CD4-positive, alpha-beta T cell treated with Interleukin-1 beta for 1 hour (primary cell): ENCODE measurements at regions not wholly inside any gene's neighbourhood (a gene's known extent, or its start where the extent isn't known, plus 50 kb on each side); places are given as distances from the start of the nearest gene placed in this dataset.
"Not testable (repeated sequence)": the region's sequence is repeated elsewhere in the genome, so short reads cannot be mapped to it uniquely, and the experiment has no call there.

Source experiments
- DNase-seq, 2 donors: peaks; one replicate each; pipeline ENCODE4 v3.0.0-alpha.2; 2020 to 2022

DNA sequence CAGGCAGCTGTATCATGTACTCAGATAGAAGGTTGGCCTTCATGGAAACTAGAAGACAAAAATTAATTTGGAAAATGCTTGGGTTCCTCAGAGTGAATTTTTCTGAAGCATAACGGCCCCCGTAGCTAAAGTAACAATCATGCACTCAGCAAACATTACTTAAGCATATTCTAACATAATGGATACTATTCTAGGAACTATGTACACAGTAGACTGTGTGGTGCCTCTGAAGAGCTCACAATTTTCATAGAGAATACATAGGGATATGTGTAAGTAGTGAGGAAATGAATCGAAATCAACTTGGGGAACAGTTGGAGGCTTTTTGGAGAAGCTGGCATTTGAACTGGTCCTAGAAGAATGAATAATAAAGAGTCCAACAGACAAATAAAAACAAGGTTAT, 1045.0 kb downstream of the GLUD2 start:
- no peak for DNase-seq

DNA sequence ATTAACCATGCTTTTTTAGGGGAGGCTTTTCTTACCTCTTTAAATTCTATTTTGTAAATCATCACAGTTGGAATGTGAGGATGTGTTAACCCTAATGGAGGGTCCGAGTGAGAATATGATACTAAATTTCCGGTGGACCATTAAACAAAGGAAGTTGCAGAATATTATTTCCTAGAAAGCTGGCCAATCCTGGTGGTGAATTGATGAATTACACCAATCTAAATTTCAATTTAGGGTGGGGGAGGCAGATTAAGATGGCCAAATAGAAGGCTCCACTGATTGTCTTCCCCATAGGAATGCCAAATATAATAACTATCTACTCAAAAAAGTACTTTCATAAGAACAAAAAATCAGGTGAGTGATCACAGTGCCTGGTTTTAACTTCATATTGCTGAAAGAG, 1045.6 kb downstream of the GLUD2 start:
- no peak for DNase-seq

DNA sequence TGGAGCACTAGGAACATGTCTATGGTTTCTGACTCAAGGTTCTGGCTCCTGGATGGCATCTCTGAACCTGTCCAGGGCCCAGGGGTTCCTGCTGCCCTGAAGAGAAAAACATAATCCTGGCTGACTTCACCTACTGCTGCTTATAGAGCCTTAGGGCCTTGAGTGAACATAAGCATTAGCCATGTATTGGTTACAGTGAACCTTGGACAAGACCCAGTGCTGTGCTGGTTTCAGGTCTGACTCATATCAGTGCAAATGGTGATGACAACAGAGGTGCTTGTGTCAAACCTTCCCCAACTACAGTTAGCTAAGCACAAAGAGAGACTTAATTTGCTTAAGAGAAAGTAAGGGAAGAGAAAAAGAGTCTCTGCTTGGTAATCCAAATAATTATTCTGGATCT, 1047.2 kb downstream of the GLUD2 start:
- no peak for DNase-seq

DNA sequence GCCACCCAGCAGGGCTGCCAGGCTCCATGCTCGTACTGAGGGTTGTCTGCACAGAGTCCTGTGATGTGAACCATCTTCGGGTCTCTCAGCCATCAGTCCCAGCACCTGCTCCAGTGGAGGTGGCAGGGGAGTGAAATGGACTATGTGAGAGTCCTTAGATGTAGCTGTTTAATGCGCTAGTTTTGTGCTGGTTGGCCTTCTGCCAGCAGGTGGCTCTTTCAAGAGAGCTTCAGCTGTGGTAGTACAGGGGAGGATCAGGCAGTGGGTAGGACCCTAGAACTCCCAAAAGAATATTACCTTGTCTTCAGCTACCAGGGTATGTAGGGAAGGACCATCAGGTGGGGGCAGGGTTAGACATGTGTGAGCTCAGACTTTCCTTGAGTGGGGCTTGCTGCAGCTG, 1066.0 kb downstream of the GLUD2 start:
- no peak for DNase-seq

DNA sequence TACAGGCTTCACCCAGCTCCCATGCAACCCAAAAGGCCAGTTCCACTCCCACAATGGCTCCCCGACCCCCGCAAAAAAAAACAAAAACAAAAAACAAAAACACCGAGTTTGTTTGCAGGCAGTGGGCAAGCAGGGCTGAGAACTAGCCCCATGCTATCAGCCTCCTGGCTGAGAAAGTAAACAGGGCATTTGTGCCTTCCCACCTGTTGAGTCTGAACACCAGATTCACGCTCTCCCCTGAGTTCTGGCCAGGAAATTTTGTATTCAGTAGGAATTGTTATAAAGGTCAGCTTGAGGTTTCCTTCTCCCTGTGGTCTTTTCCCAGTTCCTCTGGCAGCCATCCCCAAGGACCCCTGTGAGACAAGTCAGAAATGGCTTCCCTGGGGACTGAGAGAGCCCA, 1066.5 kb downstream of the GLUD2 start:
- no peak for DNase-seq

DNA sequence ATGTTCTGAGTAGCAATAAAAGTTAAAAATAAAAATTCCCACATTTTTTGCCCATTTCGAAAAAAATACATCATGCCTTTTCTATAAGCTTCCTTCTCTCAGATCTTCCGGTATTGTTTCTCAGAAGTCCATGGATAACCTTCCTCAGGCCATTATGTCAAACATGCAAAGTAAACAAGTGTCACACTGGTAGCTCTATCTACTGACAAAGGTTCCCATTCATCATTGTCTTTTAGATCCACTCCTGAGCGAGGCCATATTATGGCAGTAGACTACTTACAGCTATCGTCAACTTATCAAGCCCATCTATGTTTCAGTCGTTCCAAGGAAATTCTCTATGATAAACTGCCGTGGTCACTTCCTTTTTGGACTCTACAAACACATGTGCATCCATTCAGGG, 1068.2 kb downstream of the GLUD2 start:
- DNase-seq, result no peak

DNA sequence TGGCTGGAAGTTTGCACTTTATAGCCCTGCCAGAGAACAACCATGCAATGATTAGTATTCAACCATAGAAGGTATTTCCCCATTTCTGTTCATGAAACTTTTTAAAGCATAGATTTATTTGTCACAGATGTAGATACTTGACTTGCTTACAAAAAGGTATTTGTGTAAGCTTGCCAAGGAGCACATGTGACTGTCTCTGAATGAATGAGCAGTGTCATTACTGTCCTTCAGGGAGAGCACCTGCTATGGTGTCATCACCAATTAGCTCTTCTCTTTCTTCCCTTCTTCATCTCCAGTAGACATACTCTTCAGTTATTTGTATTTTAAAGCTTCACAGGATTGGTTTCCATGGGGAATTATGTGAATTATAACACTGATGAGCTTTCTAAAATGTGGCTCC, 1064.7 kb upstream of the GRIA3 start:
- DNase-seq, result no peak

DNA sequence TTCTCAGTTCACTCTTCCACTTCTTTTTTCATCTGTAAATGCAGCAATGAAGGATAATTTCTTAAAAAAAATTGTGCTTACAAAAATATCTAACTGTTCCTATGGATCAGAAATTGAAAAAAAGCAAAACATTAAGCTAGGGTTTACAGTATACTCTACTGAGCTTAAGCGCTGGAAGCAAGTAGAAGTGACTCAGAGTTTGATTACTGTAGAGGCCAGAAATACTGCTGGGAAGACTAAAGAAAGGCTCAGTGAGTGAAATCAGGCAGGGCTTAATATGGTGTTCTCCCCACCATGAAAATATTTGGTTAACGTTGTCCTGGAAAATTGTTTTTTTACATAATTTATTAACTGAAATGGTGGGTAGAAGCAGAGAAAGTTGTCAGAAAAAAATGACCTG, 1061.8 kb upstream of the GRIA3 start:
- no peak for DNase-seq

DNA sequence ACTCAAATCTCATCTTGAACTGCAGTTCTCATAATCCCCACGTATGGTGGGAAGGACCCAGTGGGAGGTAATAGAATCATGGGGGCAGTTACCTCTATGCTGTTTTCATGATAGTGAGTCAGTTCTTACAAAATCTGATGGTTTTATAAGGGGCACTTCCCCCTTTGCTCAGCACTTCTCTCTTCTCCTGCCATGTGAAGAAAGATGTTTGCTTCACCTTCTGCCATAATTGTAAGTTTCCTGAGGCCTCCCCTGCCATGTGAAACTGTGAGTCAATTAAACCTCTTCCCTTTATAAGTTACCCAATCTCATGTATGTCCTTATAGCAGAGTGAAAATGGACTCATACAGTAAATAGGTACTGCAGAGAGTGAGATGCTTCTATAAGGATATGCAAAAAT, 1050.6 kb upstream of the GRIA3 start:
- DNase-seq, result no peak

DNA sequence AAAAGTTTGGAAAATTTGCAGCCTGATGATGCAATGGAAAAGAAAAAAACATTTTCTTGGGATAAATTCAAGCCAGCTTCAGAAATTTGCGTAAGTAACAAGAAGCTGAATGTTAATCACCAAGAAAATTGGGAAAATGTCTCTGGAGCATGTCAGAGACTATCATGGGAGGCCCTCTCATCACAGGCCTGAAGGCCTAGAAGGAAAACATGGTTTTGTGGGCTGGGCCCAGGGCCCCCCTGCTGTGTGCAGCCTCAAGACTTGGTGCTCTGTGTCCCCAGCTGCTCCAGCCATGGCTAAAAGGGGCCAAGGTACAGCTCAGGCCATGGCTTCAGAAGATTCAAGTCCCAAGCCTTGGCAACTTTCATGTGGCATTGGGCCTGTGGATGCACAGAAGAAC, 1049.8 kb upstream of the GRIA3 start:
- DNase-seq, result no peak

DNA sequence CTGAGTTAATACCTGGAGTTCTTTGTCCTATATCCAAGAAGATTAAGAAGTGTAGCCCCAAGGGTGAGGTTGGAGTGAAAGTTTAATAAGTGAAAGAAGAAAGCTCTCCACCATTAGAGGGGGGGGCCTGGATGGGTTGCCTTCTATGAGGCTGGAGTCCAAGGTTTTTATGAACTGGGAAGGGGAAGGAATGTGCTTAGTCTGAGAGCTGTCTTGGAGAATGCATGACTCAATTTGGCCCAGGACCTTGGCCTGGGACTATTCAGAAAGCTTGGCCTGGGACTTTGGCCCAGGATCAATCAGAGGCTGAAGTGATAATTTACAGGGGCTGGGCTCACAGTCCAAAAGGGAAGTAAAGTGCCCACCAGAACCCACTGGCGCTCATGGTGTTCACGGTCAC, 1049.0 kb upstream of the GRIA3 start:
- DNase-seq, result no peak

DNA sequence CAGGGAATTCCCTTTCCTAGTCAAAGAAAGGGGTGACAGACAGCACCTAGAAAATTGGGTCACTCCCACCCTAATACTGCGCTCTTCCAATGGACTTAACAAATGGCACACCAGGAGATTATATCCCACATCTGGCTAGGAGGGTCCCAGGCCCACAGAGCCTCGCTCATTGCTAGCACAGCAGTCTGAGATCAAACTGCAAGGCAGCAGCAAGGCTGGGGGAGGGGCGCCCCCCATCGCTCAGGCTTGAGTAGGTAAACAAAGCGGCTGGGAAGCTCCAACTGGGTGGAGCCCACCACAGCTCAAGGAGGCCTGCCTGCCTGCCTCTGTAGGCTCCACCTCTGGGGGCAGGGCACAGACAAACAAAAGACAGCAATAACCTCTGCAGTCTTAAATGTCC, 1043.9 kb upstream of the GRIA3 start:
- DNase-seq, result not testable (repeated sequence)

DNA sequence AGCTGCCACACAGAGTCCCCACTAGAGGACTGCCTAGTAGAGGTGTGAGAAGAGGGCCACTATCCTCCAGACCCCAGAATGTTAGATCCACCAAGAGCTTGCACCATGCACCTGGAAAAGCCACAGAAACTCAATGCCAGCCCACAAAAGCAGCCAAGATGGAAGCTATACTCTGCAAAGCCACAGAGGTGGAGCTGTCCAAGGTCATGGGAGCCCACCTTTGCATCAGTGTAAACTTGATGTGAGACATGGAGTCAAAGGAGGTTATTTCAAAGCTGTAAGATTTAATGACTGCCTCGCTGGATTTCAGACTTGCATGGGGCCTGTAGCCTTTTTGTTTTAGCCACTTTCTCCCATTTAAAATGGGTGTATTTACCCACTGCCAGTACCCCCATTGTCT, 1030.1 kb upstream of the GRIA3 start:
- DNase-seq, result no peak

DNA sequence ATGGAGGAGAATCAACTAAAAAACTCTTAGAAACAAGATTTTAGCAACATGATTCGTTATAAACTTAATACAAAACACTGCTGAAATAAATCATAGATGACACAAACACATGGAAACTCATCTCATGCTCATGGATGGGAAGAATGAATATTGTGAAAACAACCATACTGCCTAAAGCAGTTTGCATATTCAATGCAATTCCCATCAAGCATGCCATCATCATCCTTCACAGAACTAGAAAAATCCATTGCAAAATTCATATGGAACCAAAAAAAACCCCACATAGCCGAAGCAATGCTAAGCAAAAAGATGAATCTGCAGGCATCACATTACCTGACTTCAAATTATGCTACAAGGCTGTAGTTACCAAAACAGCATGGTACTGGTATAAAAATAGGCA, 1015.8 kb upstream of the GRIA3 start:
- DNase-seq, result no peak

DNA sequence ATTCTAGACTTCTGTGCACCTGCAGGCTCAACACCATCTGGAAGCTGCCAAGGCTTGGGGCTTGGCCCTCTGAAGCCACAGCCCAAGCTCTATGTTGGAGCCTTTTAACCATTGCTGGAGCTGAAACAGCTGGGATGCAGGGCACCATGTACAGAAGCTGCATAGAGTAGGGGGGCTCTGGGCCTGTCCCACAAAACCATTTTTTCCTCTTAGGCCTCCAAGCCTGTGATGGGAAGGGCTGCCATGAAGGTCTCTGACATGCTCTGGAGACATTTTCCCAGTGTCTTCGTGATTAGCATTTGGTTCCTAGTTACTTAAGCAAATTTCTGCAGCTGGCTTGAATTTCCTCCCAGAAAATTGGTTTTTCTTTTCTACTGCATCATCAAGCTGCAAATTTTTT, 999.3 kb upstream of the GRIA3 start:
- DNase-seq, result no peak

DNA sequence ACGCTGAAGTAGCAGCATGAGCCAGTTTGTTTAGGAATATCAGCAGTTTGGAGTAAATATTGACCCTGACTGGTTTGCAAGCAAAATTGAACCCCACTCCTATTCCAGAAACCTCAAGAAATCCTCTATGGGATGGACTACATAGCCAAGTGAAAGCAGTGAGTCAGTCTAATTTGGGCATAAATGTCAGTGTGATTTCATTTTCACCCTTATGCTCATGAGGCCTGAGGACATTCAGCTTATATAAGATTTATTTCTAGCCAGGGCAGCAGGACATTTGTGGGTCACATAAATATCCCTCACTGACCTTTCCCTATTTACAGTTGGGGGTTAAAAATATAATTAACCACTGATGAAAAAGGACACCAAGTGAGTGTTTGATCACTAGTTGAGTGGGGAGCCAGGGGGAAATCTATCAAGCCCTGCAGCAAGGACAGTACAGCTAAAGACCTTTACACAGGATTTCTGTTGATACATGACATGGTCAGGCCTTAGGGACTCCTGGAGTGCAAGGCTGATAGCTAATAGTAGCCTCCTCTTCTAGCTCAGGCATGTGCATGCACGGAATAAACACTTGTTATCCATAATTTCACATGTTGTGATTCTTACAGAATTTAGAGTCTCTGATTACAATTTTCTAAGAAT, 996.9 kb upstream of the GRIA3 start:
- no peak for DNase-seq

DNA sequence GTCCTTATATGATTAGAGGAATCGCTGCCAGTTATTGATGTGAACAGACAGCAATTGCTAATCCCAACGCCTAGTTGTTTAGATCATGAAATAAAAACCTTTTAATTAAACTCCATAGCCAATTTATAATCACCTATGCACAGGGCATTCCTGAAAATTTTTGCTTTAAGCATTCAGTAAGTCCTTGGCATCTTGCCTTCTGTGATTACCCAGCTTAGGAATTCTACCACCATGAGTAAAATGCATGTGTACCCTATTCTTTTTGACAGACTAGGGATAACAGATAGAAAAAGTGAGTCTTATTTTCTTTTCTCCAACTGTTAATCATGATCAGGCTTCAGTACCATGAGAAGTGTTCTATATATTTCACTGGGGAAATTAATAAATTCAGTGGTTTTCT, 995.3 kb upstream of the GRIA3 start:
- DNase-seq, result no peak

DNA sequence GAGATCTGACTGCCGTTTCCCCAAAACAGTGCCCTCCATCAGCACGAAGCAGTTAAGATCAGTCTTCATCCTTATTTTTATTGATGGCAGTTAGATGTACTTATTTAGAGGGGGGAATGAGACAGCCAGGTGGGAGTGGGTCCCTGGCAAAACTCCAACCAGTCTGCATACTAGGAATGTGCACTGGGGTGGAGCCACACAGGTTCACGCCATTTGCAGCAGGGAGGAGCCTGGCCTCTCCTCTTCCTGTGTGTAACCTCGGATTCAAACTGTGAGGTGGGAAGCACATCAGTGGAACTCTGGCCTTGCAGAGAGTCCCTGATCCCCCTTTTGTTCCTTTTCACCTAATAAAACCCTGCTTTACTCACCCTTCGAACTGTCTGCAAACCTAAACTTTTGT, 987.7 kb upstream of the GRIA3 start:
- DNase-seq, result no peak

DNA sequence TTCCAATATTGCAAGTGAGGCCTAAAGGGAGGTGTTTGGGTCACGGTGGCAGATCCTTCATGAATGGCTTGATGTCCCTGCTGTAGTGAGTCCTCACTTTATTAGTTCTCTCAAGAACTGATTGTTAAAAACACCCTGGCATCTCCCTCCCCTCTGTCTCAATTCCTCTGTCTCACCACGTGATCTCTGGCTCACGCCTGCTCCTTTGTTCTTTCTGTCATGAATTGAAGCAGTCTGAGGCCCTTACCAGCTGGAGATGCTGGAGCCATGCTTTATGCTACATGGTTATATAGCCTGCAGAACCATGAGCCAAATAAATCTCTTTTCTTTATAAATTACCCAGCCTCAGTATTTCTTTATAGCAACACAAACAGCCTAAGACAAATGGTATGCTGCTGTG, 980.7 kb upstream of the GRIA3 start:
- no peak for DNase-seq

DNA sequence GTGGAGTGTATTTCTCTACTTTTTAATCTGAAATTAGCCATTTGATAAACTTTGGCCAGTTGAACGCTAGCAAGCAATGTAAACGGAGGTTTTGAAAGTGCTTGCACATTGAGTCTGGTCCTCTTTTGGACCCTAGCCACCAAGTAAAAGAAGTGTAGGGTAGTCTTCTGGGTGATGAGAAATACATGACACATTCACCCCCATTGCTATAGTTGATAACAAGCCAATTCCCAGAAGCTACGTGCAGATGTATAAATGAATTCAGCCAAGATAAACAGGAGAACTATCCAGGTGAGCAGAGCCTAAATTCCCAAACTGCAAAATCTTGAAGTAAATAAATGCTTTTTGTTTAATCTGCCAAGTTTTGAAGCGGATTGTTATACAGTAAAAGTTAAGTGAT, 965.4 kb upstream of the GRIA3 start:
- DNase-seq, result no peak

DNA sequence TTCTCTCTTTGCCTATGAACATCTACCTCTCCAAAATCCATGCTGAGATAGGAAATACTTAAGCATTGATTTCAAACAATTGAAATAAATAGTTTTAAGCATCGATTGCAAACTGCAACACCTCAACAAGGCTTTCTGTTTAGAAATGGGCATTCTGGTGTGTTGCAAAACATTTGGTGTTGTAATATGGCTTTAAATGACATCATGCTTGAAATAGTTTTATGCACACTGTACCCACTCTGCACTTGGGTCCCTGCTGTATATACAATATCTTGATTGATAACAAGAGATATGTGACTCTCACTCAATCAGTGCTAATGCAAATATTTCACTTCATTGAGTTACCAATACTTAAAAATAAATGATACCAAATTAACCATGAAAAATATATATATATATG, 964.9 kb upstream of the GRIA3 start:
- no peak for DNase-seq

DNA sequence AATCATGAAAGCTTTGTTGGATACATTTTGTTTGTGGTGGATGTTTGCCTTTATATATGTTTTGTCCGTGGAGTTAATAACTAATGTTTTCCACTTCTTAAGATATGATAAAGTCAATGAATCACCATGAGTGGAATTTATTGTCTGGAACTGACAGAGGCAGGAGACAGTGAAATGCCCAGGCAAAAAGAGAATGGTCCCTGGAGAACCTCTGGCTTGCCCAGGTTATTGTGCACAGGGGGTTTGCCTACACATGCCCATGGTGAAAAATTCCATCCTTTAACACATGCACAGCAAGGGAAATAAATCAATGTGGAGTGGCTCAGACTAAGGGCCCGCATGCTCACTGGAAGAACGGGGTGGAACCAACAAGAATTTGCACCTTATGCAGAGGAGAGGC, 964.3 kb upstream of the GRIA3 start:
- DNase-seq, result no peak

DNA sequence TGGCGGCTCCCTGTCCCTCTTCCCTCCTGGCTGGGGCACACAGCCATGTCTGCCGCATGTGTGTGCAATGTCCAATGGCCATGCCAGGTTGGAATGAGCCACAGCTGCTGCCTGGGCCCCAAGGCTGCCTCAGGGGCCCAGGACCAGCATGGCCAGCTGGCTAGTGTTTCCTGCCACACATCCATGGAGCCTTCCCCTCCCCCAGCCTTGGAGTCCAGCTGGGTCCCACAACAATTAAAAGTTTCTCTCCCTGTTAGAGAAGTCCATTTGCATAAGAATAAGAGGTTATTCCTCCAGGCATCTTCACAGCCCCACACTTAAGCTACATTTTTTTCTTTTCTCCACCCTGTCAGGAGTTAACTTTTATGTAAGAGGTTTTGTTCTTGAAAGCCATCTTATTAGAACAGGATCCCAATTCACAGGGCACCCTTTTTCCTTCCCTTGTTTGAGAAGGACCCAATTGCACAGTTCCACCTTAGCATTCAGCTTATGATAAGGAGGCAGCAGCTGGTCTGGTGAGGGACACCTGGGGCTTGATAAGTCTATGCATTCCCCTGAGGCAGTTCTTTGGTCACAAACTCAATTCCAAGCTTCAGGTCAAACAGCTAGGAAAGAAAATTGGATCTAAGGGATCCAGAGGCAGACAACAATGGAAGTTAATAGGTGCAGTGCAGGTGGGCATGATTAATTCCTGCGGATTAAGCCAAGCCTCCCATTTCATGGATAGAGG, 963.3 kb upstream of the GRIA3 start:
- DNase-seq, result no peak

DNA sequence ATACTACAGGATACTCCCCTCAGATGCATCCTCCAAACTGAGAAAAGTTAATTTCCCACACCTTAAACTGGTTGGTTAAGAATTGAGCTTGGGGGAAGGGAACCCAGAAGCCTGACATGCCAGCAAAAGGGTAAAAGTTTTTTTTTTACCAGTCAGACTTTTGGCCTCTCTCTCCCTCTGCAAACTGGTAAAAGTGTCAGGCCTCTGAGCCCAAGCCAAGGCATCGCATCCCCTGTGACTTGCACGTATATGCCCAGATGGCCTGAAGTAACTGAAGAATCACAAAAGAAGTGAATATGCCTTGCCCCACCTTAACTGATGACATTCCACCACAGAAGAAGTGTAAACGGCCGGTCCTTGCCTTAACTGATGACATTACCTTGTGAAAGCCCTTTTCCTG, 962.3 kb upstream of the GRIA3 start:
- DNase-seq, result not testable (repeated sequence)

DNA sequence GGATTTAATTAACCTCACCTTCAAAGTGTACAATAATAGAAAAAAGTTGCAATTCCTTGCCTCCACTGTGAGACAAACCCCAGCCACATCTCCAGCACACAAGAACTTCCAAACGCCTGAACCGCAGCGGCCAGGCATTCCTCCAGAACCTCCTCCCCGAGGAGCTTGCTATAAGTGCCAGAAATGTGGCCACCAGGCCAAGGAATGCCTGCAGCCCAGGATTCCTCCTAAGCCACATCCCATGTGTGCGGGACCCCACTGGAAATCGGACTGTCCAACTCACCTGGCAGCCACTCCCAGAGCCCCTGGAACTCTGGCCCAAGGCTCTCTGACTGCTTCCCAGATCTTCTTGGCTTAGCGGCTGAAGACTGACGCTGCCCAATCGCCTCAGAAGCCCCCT, 959.9 kb upstream of the GRIA3 start:
- not testable (repeated sequence) for DNase-seq
